ENCODE measurements at regions not wholly inside any gene's neighbourhood (a gene's known extent, or its start where the extent isn't known, plus 50 kb on each side); places are given as distances from the start of the nearest gene placed in this dataset.

- no peak for TF ChIP-seq CTCF (IDR thresholded peaks at IDR 0.05)
- H3K27ac ChIP-seq: no peak overlapping the region
- no peaks in the 10 kb centered on the region for H3K9me3 ChIP-seq (ENCODE audit: control insufficient read depth, low read length)
- H3K4me1 ChIP-seq: no peaks in the 10 kb centered on the region
- no peak overlapping the region for H3K9ac ChIP-seq
- no peaks in the 10 kb centered on the region for H3K27me3 ChIP-seq (ENCODE audit: control insufficient read depth, insufficient read depth, low read length)
- H3K4me2 ChIP-seq (ENCODE audit: low read length): no peak overlapping the region
- H3K36me3 ChIP-seq (ENCODE audit: control insufficient read depth, insufficient read depth, low read length): no peaks in the 10 kb centered on the region
- no peaks in the 10 kb centered on the region for H3K79me2 ChIP-seq
- no peak overlapping the region for H3K4me3 ChIP-seq (ENCODE audit: low read depth, low read length)
- no peak overlapping the region for H2AFZ ChIP-seq
Observed at GRCh38 chr15:35299059-35299735, 214.1 kb upstream of the NANOGP8 start.

GRCh38 chr15:35298509-35298908, 213.4 kb upstream of the NANOGP8 start:
- no peaks in the 10 kb centered on the region for H3K9me3 ChIP-seq (ENCODE audit: control insufficient read depth, low read length)
- no peak overlapping the region for H3K9ac ChIP-seq
- H3K27me3 ChIP-seq (ENCODE audit: control insufficient read depth, insufficient read depth, low read length): no peaks in the 10 kb centered on the region
- H3K79me2 ChIP-seq: no peaks in the 10 kb centered on the region
- no peak overlapping the region for H2AFZ ChIP-seq
- no peak overlapping the region for H3K27ac ChIP-seq
- no peak overlapping the region for H3K4me2 ChIP-seq (ENCODE audit: low read length)
- no peaks in the 10 kb centered on the region for H3K36me3 ChIP-seq (ENCODE audit: control insufficient read depth, insufficient read depth, low read length)
- no peaks in the 10 kb centered on the region for H3K4me1 ChIP-seq
- no peak for TF ChIP-seq CTCF (IDR thresholded peaks at IDR 0.05)
- H3K4me3 ChIP-seq (ENCODE audit: low read depth, low read length): no peak overlapping the region

- Histone ChIP-seq H3K79me2 (no peaks in the 10 kb centered on the region), H3K9ac (no peak overlapping the region), H2AFZ (no peak overlapping the region), H3K27me3 (ENCODE audit: control insufficient read depth, insufficient read depth, low read length) (no peaks in the 10 kb centered on the region), H3K4me2 (ENCODE audit: low read length) (no peak overlapping the region), H3K4me1 (no peaks in the 10 kb centered on the region), H3K27ac (no peak overlapping the region), H3K4me3 (ENCODE audit: low read depth, low read length) (no peak overlapping the region), H3K9me3 (ENCODE audit: control insufficient read depth, low read length) (no peaks in the 10 kb centered on the region), H3K36me3 (ENCODE audit: control insufficient read depth, insufficient read depth, low read length) (no peaks in the 10 kb centered on the region)
- TF ChIP-seq CTCF (IDR thresholded peaks at IDR 0.05): no peak
Observed at GRCh38 chr15:35293353-35294130, 208.4 kb upstream of the NANOGP8 start.

- Histone ChIP-seq H3K4me3 (ENCODE audit: low read depth, low read length) (no peak overlapping the region), H3K4me2 (ENCODE audit: low read length) (no peak overlapping the region), H3K27ac (no peak overlapping the region), H3K9ac (no peak overlapping the region), H3K36me3 (ENCODE audit: control insufficient read depth, insufficient read depth, low read length) (no peaks in the 10 kb centered on the region), H3K27me3 (ENCODE audit: control insufficient read depth, insufficient read depth, low read length) (no peaks in the 10 kb centered on the region), H3K79me2 (no peaks in the 10 kb centered on the region), H3K4me1 (no peaks in the 10 kb centered on the region), H2AFZ (no peak overlapping the region), H3K9me3 (ENCODE audit: control insufficient read depth, low read length) (no peaks in the 10 kb centered on the region)
- TF ChIP-seq CTCF (IDR thresholded peaks at IDR 0.05): no peak
Observed at GRCh38 chr15:35290301-35290721, 205.2 kb upstream of the NANOGP8 start.
